NCI-H2081 treated with DMSO at 0.1 percent for 48 hours (cell line): ENCODE measurements at regions not wholly inside any gene's neighbourhood (a gene's known extent, or its start where the extent isn't known, plus 50 kb on each side); places are given as distances from the start of the nearest gene placed in this dataset.
A peak's percentile ranks its signal among the peaks of the same experiment; 100 is the strongest.

Source experiments
- DNase-seq: peaks from one replicate; lab custom pipeline; 2025; lab: John Stamatoyannopoulos, UW

GRCh38 chr12:89959179-89959578 is 250.5 kb upstream of the ATP2B1 start:
- DNase-seq = no peak

- DNase-seq = no peak
Measured at GRCh38 chr12:89954259-89954658, 245.6 kb upstream of the ATP2B1 start.

GRCh38 chr12:89951694-89952060 is 243.0 kb upstream of the ATP2B1 start:
- no peak for DNase-seq

- no peak for DNase-seq
Measured at GRCh38 chr12:89951050-89951693, 242.5 kb upstream of the ATP2B1 start.

- DNase-seq = no peak
Measured at GRCh38 chr12:89950421-89950820, 241.8 kb upstream of the ATP2B1 start.

GRCh38 chr12:89949457-89950195 is 241.0 kb upstream of the ATP2B1 start:
- DNase-seq = peak; percentile 72

GRCh38 chr12:89948271-89949175 is 239.9 kb upstream of the ATP2B1 start:
- DNase-seq = no peak

GRCh38 chr12:89947437-89948270 is 239.0 kb upstream of the ATP2B1 start:
- DNase-seq = no peak

- no peak for DNase-seq
Measured at GRCh38 chr12:89946518-89947135, 238.0 kb upstream of the ATP2B1 start.

GRCh38 chr12:89945123-89945522 is 236.5 kb upstream of the ATP2B1 start:
- DNase-seq = no peak

GRCh38 chr12:89943463-89943862 is 234.8 kb upstream of the ATP2B1 start:
- DNase-seq = no peak

GRCh38 chr12:89941436-89941835 is 232.8 kb upstream of the ATP2B1 start:
- DNase-seq = no peak

- DNase-seq = no peak
Measured at GRCh38 chr12:89939522-89940215, 231.0 kb upstream of the ATP2B1 start.

- no peak for DNase-seq
Measured at GRCh38 chr12:89936631-89937030, 228.0 kb upstream of the ATP2B1 start.

- DNase-seq = no peak
Measured at GRCh38 chr12:89935850-89936249, 227.2 kb upstream of the ATP2B1 start.

- no peak for DNase-seq
Measured at GRCh38 chr12:89933911-89934310, 225.3 kb upstream of the ATP2B1 start.

GRCh38 chr12:89932954-89933353 is 224.3 kb upstream of the ATP2B1 start:
- DNase-seq = no peak

- no peak for DNase-seq
Measured at GRCh38 chr12:89928467-89928866, 219.8 kb upstream of the ATP2B1 start.

GRCh38 chr12:89927226-89927698 is 218.6 kb upstream of the ATP2B1 start:
- no peak for DNase-seq

- DNase-seq = no peak
Measured at GRCh38 chr12:89924191-89924590, 215.6 kb upstream of the ATP2B1 start.

GRCh38 chr12:89923091-89923490 is 214.5 kb upstream of the ATP2B1 start:
- DNase-seq = no peak
